ENCODE measurements at regions not wholly inside any gene's neighbourhood (a gene's known extent, or its start where the extent isn't known, plus 50 kb on each side); places are given as distances from the start of the nearest gene placed in this dataset. TPM values are rescaled to one million over a fixed set of nuclear protein-coding genes. Genes with fewer than 3 reads are reported as not detected.

- TF ChIP-seq CTCF (IDR thresholded peaks at IDR 0.05): no peak
- TF ChIP-seq EP300 (IDR thresholded peaks at IDR 0.05): no peak
- no peak for TF ChIP-seq POLR2A (IDR thresholded peaks at IDR 0.05)
- H3K36me3 ChIP-seq: no peaks in the 10 kb centered on the region
- H3K27me3 ChIP-seq: no peaks in the 10 kb centered on the region
- H3K27ac ChIP-seq: no peak overlapping the region
- H3K9me3 ChIP-seq: no peaks in the 10 kb centered on the region
- no peak for DNase-seq (ENCODE audit: low spot score in 2 of 2)
- no peak overlapping the region for H3K4me3 ChIP-seq
- H3K4me1 ChIP-seq: no peaks in the 10 kb centered on the region
- 49 to 53% methylated on average over 3 of the region's 3 CpGs for WGBS, 2 donors
Observed at GRCh38 chr11:115555336-115556090, 51.3 kb upstream of the CADM1 start.

Small RNA genes in the stretch of these regions (small RNA-seq; reads per million reads assigned to genes)
- gene AP000770.2 (not detected), gene RF01210 (not detected), gene RPL12P46 (not detected)
